KMS-11 (cell line): ENCODE measurements at regions not wholly inside any gene's neighbourhood (a gene's known extent, or its start where the extent isn't known, plus 50 kb on each side); places are given as distances from the start of the nearest gene placed in this dataset.

ENCODE experiments used
- H2AFZ ChIP-seq: fragments of 200-600 bp; sonication (generic); 2 replicates; pipeline ENCODE4 v1.6.1; 2016; ENCODE audit warnings: antibody characterized with exemption, mixed run types, low read depth
- H3K27ac ChIP-seq: fragments of 200-600 bp; sonication (generic); 2 replicates; pipeline ENCODE4 v1.6.1; 2016; ENCODE audit warnings: mild to moderate bottlenecking, mixed run types
- H3K27me3 ChIP-seq: fragments of 200-600 bp; sonication (generic); 2 replicates; pipeline ENCODE4 v1.6.1; 2017; ENCODE audit warnings: mild to moderate bottlenecking, low read depth, mixed run types, moderate library complexity; ENCODE audit not compliant: insufficient read depth
- H3K36me3 ChIP-seq: fragments of 200-600 bp; sonication (generic); 2 replicates; pipeline ENCODE4 v1.6.1; 2017; ENCODE audit warnings: mild to moderate bottlenecking, mixed run types; ENCODE audit not compliant: insufficient read depth
- H3K4me1 ChIP-seq: fragments of 200-600 bp; sonication (generic); 2 replicates; pipeline ENCODE4 v1.6.1; 2016; ENCODE audit warnings: mild to moderate bottlenecking, low read depth, mixed run types; ENCODE audit not compliant: poor library complexity, severe bottlenecking
- H3K4me2 ChIP-seq: fragments of 200-600 bp; sonication (generic); 2 replicates; pipeline ENCODE4 v1.7.0; 2016; ENCODE audit warnings: mild to moderate bottlenecking, mixed run types
- H3K4me3 ChIP-seq: fragments of 200-600 bp; sonication (generic); IDR thresholded peaks from 2 replicates; pipeline ENCODE4 v1.6.1; 2017; ENCODE audit warnings: low read depth, low read length, mixed read lengths; ENCODE audit not compliant: insufficient read depth
- H3K79me2 ChIP-seq: fragments of 200-600 bp; sonication (generic); 2 replicates; pipeline ENCODE4 v1.6.1; 2016; ENCODE audit warnings: low read depth, mixed run types; ENCODE audit not compliant: insufficient read depth
- H3K9ac ChIP-seq: fragments of 200-600 bp; sonication (generic); 2 replicates; pipeline ENCODE4 v1.6.1; 2016; ENCODE audit warnings: mild to moderate bottlenecking, mixed run types
- H4K20me1 ChIP-seq: fragments of 200-600 bp; sonication (generic); 2 replicates; pipeline ENCODE4 v1.6.1; 2016; ENCODE audit warnings: mild to moderate bottlenecking, mixed run types; ENCODE audit not compliant: insufficient read depth
- TF ChIP-seq, protein P1 (sequence below): fragments of 200-600 bp; sonication (generic); conservative IDR thresholded peaks from 2 replicates; pipeline ENCODE4 v1.6.1; 2017; ENCODE audit warnings: low read depth, mild to moderate bottlenecking, antibody characterized with exemption, low read length, moderate library complexity, mixed read lengths

DNA sequence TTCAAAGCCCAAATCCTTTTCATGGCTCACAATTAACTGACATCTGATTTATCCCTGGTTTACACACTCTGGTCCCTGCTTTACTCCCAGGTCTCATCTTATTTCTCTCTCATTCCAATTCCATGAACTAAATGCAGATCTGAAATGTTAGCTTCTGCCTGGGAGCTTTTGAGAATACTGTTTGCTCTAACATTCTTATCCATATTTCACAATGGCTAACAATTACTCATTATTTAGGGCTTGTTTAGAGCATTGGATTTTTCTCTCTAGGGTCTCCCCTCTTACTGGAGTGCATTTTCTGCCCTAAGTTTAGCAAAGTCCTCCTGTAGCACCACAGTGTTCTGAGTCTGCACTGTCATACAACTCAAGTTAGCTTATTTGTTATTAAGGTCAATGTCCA lies 121.5 kb upstream of the HCRTR2 start:
- Histone ChIP-seq H4K20me1 (no peaks in the 10 kb centered on the region), H2AFZ (no peak overlapping the region), H3K9ac (no peak overlapping the region), H3K4me2 (no peak overlapping the region), H3K4me1 (no peaks in the 10 kb centered on the region), H3K27me3 (no peaks in the 10 kb centered on the region), H3K4me3 (no peak overlapping the region), H3K36me3 (no peaks in the 10 kb centered on the region), H3K79me2 (no peaks in the 10 kb centered on the region), H3K27ac (no peak overlapping the region)
- TF ChIP-seq, protein P1, sequence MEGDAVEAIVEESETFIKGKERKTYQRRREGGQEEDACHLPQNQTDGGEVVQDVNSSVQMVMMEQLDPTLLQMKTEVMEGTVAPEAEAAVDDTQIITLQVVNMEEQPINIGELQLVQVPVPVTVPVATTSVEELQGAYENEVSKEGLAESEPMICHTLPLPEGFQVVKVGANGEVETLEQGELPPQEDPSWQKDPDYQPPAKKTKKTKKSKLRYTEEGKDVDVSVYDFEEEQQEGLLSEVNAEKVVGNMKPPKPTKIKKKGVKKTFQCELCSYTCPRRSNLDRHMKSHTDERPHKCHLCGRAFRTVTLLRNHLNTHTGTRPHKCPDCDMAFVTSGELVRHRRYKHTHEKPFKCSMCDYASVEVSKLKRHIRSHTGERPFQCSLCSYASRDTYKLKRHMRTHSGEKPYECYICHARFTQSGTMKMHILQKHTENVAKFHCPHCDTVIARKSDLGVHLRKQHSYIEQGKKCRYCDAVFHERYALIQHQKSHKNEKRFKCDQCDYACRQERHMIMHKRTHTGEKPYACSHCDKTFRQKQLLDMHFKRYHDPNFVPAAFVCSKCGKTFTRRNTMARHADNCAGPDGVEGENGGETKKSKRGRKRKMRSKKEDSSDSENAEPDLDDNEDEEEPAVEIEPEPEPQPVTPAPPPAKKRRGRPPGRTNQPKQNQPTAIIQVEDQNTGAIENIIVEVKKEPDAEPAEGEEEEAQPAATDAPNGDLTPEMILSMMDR, result no peak

DNA sequence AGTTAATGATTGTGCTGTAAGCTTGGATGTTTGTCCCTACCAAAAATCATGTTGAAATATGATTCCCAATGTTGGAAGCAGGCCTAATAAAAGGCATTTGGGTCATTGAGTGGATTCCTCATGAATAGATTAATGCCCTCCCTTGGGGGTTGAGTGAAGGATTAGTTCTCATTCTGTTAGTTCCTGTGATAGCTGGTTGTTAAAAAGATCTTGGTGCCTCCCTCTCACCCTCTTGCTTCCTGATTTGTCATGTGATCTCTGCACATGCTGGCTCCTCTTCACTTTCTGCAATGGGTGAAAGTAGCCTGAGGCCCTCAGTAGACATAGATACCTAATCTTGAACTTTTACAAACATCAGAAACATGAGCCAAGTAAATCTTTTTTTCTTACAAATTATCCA lies 115.6 kb upstream of the HCRTR2 start:
- TF ChIP-seq, protein P1, result no peak
- H3K27me3 ChIP-seq, result no peaks in the 10 kb centered on the region
- H4K20me1 ChIP-seq, result no peaks in the 10 kb centered on the region
- H3K4me2 ChIP-seq, result no peak overlapping the region
- H3K4me3 ChIP-seq, result no peak overlapping the region
- H3K4me1 ChIP-seq, result no peaks in the 10 kb centered on the region
- no peak overlapping the region for H2AFZ ChIP-seq
- no peaks in the 10 kb centered on the region for H3K79me2 ChIP-seq
- H3K27ac ChIP-seq, result no peak overlapping the region
- H3K9ac ChIP-seq, result no peak overlapping the region
- no peaks in the 10 kb centered on the region for H3K36me3 ChIP-seq

DNA sequence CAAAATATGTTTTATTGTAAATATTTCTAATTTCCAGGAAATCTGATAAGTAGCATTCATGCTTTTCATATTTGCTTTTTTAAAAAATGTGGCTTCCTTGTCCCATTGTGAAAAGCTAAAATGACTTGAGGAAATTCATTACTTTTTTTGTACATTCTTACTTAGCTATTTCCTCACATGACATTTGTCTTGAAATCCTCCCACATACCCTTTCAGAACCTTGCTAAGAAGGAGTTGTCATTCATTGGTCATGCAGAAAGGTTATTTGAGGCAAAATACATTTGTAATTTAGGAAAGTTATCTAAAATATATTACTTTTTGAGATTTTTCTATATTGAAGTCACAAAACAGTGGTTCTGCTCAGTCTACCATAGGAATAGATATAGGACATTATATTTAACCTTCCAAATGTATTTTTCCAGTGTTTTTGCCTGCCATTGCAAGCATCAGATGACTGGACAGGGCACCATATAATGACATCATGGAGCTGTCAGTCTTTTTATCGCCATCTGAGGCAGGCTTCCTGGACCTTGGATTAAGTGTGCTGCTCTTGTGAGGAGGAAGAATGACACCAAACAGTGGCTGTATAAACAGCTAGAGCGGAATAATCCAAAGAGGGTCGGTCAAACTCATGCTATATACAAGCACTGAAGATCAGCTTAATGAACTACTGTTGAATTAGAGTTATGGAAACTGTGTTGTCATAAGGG lies 109.4 kb upstream of the HCRTR2 start:
- no peaks in the 10 kb centered on the region for H3K27me3 ChIP-seq
- no peaks in the 10 kb centered on the region for H3K79me2 ChIP-seq
- no peaks in the 10 kb centered on the region for H3K36me3 ChIP-seq
- H3K4me2 ChIP-seq, result no peak overlapping the region
- H3K4me3 ChIP-seq, result no peak overlapping the region
- TF ChIP-seq, protein P1, result no peak
- H3K9ac ChIP-seq, result no peak overlapping the region
- H2AFZ ChIP-seq, result no peak overlapping the region
- no peak overlapping the region for H3K27ac ChIP-seq
- H4K20me1 ChIP-seq, result no peaks in the 10 kb centered on the region
- H3K4me1 ChIP-seq, result no peaks in the 10 kb centered on the region

DNA sequence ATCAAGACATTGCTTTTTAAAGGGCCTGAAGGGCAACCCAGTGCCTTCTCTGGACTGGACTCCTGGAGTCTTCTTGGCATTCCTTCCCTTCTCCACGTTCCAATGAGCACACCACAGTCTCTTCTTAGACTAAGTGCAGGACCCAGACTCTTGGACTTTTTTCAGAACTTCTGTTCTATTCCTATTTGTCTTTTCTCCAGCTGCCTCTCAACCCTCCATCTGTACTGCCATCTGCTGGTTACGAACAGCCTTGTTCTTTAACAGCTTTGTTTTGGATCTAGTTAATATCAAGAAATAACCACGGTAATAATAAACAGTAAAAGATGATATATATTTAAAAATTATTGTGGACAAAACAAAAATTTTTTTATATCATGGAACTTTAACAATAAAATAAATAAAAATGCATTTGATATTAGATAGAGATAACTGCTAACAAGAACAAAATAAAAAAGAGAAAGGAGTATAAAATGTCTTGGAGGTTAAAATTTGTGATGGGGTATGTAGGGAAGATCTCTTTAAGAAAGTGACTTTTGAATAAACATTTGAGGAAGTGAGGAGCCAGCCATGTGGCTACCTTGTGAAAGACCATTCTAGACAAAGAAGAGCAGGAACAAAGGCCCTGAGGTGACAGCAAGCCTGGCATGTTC lies 105.1 kb upstream of the HCRTR2 start:
- Histone ChIP-seq H2AFZ (no peak overlapping the region), H3K4me2 (no peak overlapping the region), H3K36me3 (no peaks in the 10 kb centered on the region), H3K79me2 (no peaks in the 10 kb centered on the region), H3K27me3 (no peaks in the 10 kb centered on the region), H3K27ac (no peak overlapping the region), H3K9ac (no peak overlapping the region), H4K20me1 (no peaks in the 10 kb centered on the region), H3K4me3 (no peak overlapping the region), H3K4me1 (no peaks in the 10 kb centered on the region)
- TF ChIP-seq, protein P1, result peak; percentile 78
